CD4-positive, alpha-beta T cell (primary cell): ENCODE measurements at regions not wholly inside any gene's neighbourhood (a gene's known extent, or its start where the extent isn't known, plus 50 kb on each side); places are given as distances from the start of the nearest gene placed in this dataset.

ENCODE experiments used
- ATAC-seq: fragments of 200-7000 bp; cut with Tn5 transposase; one replicate; pipeline ENCODE4 v1.10.0; 2022; ENCODE audit warnings: mild to moderate bottlenecking; ENCODE audit not compliant: poor library complexity
- CTCF ChIA-PET: fragments of 350-600 bp; sonication (Branson Sonifier 250); formaldehyde crosslinking; loops from one replicate; lab custom pipeline; 2021; ENCODE audit warnings: antibody characterized with exemption, inconsistent platforms; lab: Charles Lee
- POLR2A ChIA-PET: fragments of 350-600 bp; sonication (Branson Sonifier 250); formaldehyde crosslinking; loops from one replicate; lab custom pipeline; 2021; ENCODE audit warnings: antibody characterized with exemption, inconsistent platforms; lab: Charles Lee
- DNase-seq, 14 experiments: peaks; one replicate each; pipeline ENCODE4 v3.0.0-alpha.2; 2013 to 2020; ENCODE audit warnings: mixed read lengths in 2 of 14
- H3K27ac ChIP-seq, 2 donors: one replicate each; pipeline versions ENCODE4 v1.5.1 to v1.7.0; 2013; ENCODE audit warnings: low read length in 2 of 2, low read depth in 1 of 2, mild to moderate bottlenecking in 1 of 2
- H3K27me3 ChIP-seq, 2 experiments: 1 replicate in 1 of 2; 2 replicates in 1 of 2; pipeline versions ENCODE4 v1.6.1 to v1.7.0; 2013; ENCODE audit warnings: low read length in 2 of 2, control low read depth in 1 of 2, mild to moderate bottlenecking in 1 of 2, moderate library complexity in 1 of 2; ENCODE audit not compliant: insufficient read depth in 2 of 2, control insufficient read depth in 1 of 2
- H3K36me3 ChIP-seq: one replicate; pipeline ENCODE4 v1.6.1; 2013; ENCODE audit warnings: low read length, control low read depth; ENCODE audit not compliant: insufficient read depth
- H3K4me1 ChIP-seq: one replicate; pipeline ENCODE4 v1.6.1; 2013; ENCODE audit warnings: low read length, control low read depth; ENCODE audit not compliant: insufficient read depth
- H3K4me3 ChIP-seq: one replicate; pipeline ENCODE4 v1.5.1; 2013; ENCODE audit warnings: mild to moderate bottlenecking, low read length, moderate library complexity
- H3K9me3 ChIP-seq, 2 experiments: 1 replicate in 1 of 2; 2 replicates in 1 of 2; pipeline versions ENCODE4 v1.6.1 to v1.7.0; 2013; ENCODE audit warnings: low read length in 2 of 2, mild to moderate bottlenecking in 2 of 2, control low read depth in 1 of 2, moderate library complexity in 1 of 2; ENCODE audit not compliant: control insufficient read depth in 1 of 2, insufficient read depth in 1 of 2
- H3K27ac Mint-ChIP-seq: one replicate; pipeline ENCODE4 v1.8.0; 2020; ENCODE audit warnings: mixed read lengths
- H3K27me3 Mint-ChIP-seq: one replicate; pipeline ENCODE4 v1.8.0; 2021; ENCODE audit warnings: mixed read lengths
- H3K36me3 Mint-ChIP-seq: one replicate; pipeline ENCODE4 v1.8.0; 2021; ENCODE audit warnings: low read depth, mixed read lengths
- H3K4me1 Mint-ChIP-seq: one replicate; pipeline ENCODE4 v1.8.0; 2021; ENCODE audit warnings: low read depth, mixed read lengths
- H3K4me3 Mint-ChIP-seq: one replicate; pipeline ENCODE4 v1.8.0; 2020; ENCODE audit warnings: mild to moderate bottlenecking, mixed read lengths
- H3K9me3 Mint-ChIP-seq: one replicate; pipeline ENCODE4 v1.8.0; 2020; ENCODE audit warnings: mixed read lengths
- intact Hi-C, 2 experiments: fragments of 100-400 bp; cut with DNase I in 1 of 2; cut with micrococcal nuclease in 1 of 2; formaldehyde crosslinking; loops; one replicate each; pipeline versions ENCODE4 v1.15.1 to v1.9.0; 2023 to 2025; cut with DNase I, micrococcal nuclease
- TF ChIP-seq, protein P1 (sequence below): fragments of 200-600 bp; IDR thresholded peaks from one replicate; pipeline ENCODE4 v1.8.0; 2022; ENCODE audit warnings: antibody characterized with exemption, mild to moderate bottlenecking

GRCh38 chr3:34862456-34862855 lies 776.9 kb upstream of the ARPP21 start:
- H3K9me3 Mint-ChIP-seq, result no peaks in the 10 kb centered on the region
- ATAC-seq, result no peak
- H3K27ac ChIP-seq, result no peak overlapping the region

GRCh38 chr3:34863485-34863884 lies 775.8 kb upstream of the ARPP21 start:
- no peaks in the 10 kb centered on the region for H3K4me1 Mint-ChIP-seq
- no peaks in the 10 kb centered on the region for H3K27me3 Mint-ChIP-seq
- no peak overlapping the region for H3K4me3 Mint-ChIP-seq
- POLR2A ChIA-PET, result no interaction called here
- Histone ChIP-seq H3K9me3 (no peaks in the 10 kb centered on the region), H3K4me3 (no peak overlapping the region), H3K4me1 (no peaks in the 10 kb centered on the region), H3K27ac (no peak overlapping the region), H3K36me3 (no peaks in the 10 kb centered on the region), H3K27me3 (no peaks in the 10 kb centered on the region)
- TF ChIP-seq, protein P1, sequence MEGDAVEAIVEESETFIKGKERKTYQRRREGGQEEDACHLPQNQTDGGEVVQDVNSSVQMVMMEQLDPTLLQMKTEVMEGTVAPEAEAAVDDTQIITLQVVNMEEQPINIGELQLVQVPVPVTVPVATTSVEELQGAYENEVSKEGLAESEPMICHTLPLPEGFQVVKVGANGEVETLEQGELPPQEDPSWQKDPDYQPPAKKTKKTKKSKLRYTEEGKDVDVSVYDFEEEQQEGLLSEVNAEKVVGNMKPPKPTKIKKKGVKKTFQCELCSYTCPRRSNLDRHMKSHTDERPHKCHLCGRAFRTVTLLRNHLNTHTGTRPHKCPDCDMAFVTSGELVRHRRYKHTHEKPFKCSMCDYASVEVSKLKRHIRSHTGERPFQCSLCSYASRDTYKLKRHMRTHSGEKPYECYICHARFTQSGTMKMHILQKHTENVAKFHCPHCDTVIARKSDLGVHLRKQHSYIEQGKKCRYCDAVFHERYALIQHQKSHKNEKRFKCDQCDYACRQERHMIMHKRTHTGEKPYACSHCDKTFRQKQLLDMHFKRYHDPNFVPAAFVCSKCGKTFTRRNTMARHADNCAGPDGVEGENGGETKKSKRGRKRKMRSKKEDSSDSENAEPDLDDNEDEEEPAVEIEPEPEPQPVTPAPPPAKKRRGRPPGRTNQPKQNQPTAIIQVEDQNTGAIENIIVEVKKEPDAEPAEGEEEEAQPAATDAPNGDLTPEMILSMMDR, result no peak
- H3K36me3 Mint-ChIP-seq, result no peaks in the 10 kb centered on the region
- H3K9me3 Mint-ChIP-seq, result no peaks in the 10 kb centered on the region
- ATAC-seq (no peak), DNase-seq (no peak)
- CTCF ChIA-PET, result no interaction called here
- intact Hi-C loops, result no loop called here
- H3K27ac Mint-ChIP-seq, result no peak overlapping the region

More at GRCh38 chr3:34862456-34862855, 776.9 kb upstream of the ARPP21 start:
- intact Hi-C loops, result no loop called here
- Histone ChIP-seq H3K4me1 (no peaks in the 10 kb centered on the region), H3K36me3 (no peaks in the 10 kb centered on the region), H3K9me3 (no peaks in the 10 kb centered on the region), H3K27me3 (no peaks in the 10 kb centered on the region), H3K4me3 (no peak overlapping the region)
- DNase-seq, result no peak
- TF ChIP-seq, protein P1, result no peak
- Mint-ChIP-seq H3K27ac (no peak overlapping the region), H3K4me3 (no peak overlapping the region), H3K4me1 (no peaks in the 10 kb centered on the region), H3K27me3 (no peaks in the 10 kb centered on the region), H3K36me3 (no peaks in the 10 kb centered on the region)
- CTCF ChIA-PET, result no interaction called here
- POLR2A ChIA-PET, result no interaction called here

GRCh38 chr3:34864011-34864410 lies 775.3 kb upstream of the ARPP21 start:
- intact Hi-C loops, result no loop called here
- Histone ChIP-seq H3K27ac (no peak overlapping the region), H3K9me3 (no peaks in the 10 kb centered on the region), H3K27me3 (no peaks in the 10 kb centered on the region), H3K36me3 (no peaks in the 10 kb centered on the region), H3K4me3 (no peak overlapping the region), H3K4me1 (no peaks in the 10 kb centered on the region)
- TF ChIP-seq, protein P1, result no peak
- no peak overlapping the region for H3K4me3 Mint-ChIP-seq
- ChIA-PET CTCF (no interaction called here), POLR2A (no interaction called here)
- no peak overlapping the region for H3K27ac Mint-ChIP-seq
- ATAC-seq (no peak), DNase-seq (no peak)
- H3K9me3 Mint-ChIP-seq, result no peaks in the 10 kb centered on the region
- H3K36me3 Mint-ChIP-seq, result no peaks in the 10 kb centered on the region
- H3K27me3 Mint-ChIP-seq, result no peaks in the 10 kb centered on the region
- no peaks in the 10 kb centered on the region for H3K4me1 Mint-ChIP-seq
